Osteoblast (primary cell): ENCODE measurements at regions not wholly inside any gene's neighbourhood (a gene's known extent, or its start where the extent isn't known, plus 50 kb on each side); places are given as distances from the start of the nearest gene placed in this dataset.

ENCODE experiments used
- DNase-seq: peaks from one replicate; pipeline ENCODE4 v3.0.0; 2011; ENCODE audit warnings: low spot score, mixed read lengths; ENCODE audit not compliant: insufficient read length; ENCODE audit errors: missing footprints
- H2AFZ ChIP-seq: 2 replicates; pipeline ENCODE4 v1.6.0; 2011; ENCODE audit warnings: mild to moderate bottlenecking, low read length
- H3K27ac ChIP-seq: 2 replicates; pipeline ENCODE4 v1.5.1; 2011; ENCODE audit warnings: mild to moderate bottlenecking, low read depth, low read length, moderate library complexity
- H3K27me3 ChIP-seq: 2 replicates; pipeline ENCODE4 v1.6.0; 2012; ENCODE audit warnings: mild to moderate bottlenecking, control low read depth, inconsistent platforms, low read length, moderate library complexity; ENCODE audit not compliant: insufficient read depth
- H3K36me3 ChIP-seq: 2 replicates; pipeline ENCODE4 v1.5.1; 2011; ENCODE audit warnings: mild to moderate bottlenecking, low read length, control low read depth, moderate library complexity; ENCODE audit not compliant: insufficient read depth
- H3K4me1 ChIP-seq: 2 replicates; pipeline ENCODE4 v1.5.1; 2011; ENCODE audit warnings: mild to moderate bottlenecking, low read length, control low read depth, moderate library complexity; ENCODE audit not compliant: insufficient read depth
- H3K4me2 ChIP-seq: 2 replicates; pipeline ENCODE4 v1.6.0; 2011; ENCODE audit warnings: mild to moderate bottlenecking, low read length; ENCODE audit not compliant: insufficient read depth
- H3K4me3 ChIP-seq: fragments of 200-600 bp; sonication (generic); 3 replicates; pipeline ENCODE4 v1.5.1; 2012; ENCODE audit warnings: mild to moderate bottlenecking, low read length, inconsistent platforms; ENCODE audit not compliant: insufficient read depth
- H3K79me2 ChIP-seq: 2 replicates; pipeline ENCODE4 v1.6.0; 2012; ENCODE audit warnings: mild to moderate bottlenecking, low read length, control low read depth, inconsistent platforms; ENCODE audit not compliant: insufficient read depth
- H3K9me3 ChIP-seq: 2 replicates; pipeline ENCODE4 v1.5.1; 2011; ENCODE audit warnings: low read depth, low read length, control low read depth
- H4K20me1 ChIP-seq: 2 replicates; pipeline ENCODE4 v1.6.0; 2012; ENCODE audit warnings: mild to moderate bottlenecking, low read length, control low read depth; ENCODE audit not compliant: insufficient read depth
- CTCF ChIP-seq: IDR thresholded peaks from 2 replicates; pipeline ENCODE4 v1.5.1; 2011; ENCODE audit warnings: mild to moderate bottlenecking, low read depth, low read length, moderate library complexity; ENCODE audit errors: extremely low read depth

GRCh38 chr6:15730442-15730841 is 67.6 kb upstream of the DTNBP1 start:
- H3K9me3 ChIP-seq = no peaks in the 10 kb centered on the region
- no peak overlapping the region for H2AFZ ChIP-seq
- H3K4me1 ChIP-seq = no peaks in the 10 kb centered on the region
- H3K27me3 ChIP-seq = no peaks in the 10 kb centered on the region
- no peaks in the 10 kb centered on the region for H3K36me3 ChIP-seq
- H3K27ac ChIP-seq = no peak overlapping the region
- no peaks in the 10 kb centered on the region for H3K79me2 ChIP-seq
- DNase-seq = no peak
- H3K4me2 ChIP-seq = no peak overlapping the region
- H3K4me3 ChIP-seq = no peak overlapping the region
- TF ChIP-seq CTCF = no peak
- no peaks in the 10 kb centered on the region for H4K20me1 ChIP-seq

- H3K4me1 ChIP-seq = no peaks in the 10 kb centered on the region
- no peak overlapping the region for H3K4me2 ChIP-seq
- no peak overlapping the region for H2AFZ ChIP-seq
- no peaks in the 10 kb centered on the region for H4K20me1 ChIP-seq
- H3K9me3 ChIP-seq = no peaks in the 10 kb centered on the region
- H3K27me3 ChIP-seq = no peaks in the 10 kb centered on the region
- TF ChIP-seq CTCF = no peak
- no peak overlapping the region for H3K4me3 ChIP-seq
- no peak for DNase-seq
- H3K27ac ChIP-seq = no peak overlapping the region
- no peaks in the 10 kb centered on the region for H3K36me3 ChIP-seq
- H3K79me2 ChIP-seq = no peaks in the 10 kb centered on the region
Observed at GRCh38 chr6:15722731-15723130, 59.9 kb upstream of the DTNBP1 start.

GRCh38 chr6:15716889-15717288 is 54.1 kb upstream of the DTNBP1 start:
- Histone ChIP-seq H3K27me3 (no peaks in the 10 kb centered on the region), H3K4me2 (no peak overlapping the region), H3K79me2 (no peaks in the 10 kb centered on the region), H3K4me3 (no peak overlapping the region), H3K9me3 (no peaks in the 10 kb centered on the region), H3K4me1 (no peaks in the 10 kb centered on the region), H2AFZ (no peak overlapping the region), H3K36me3 (no peaks in the 10 kb centered on the region), H3K27ac (no peak overlapping the region), H4K20me1 (no peaks in the 10 kb centered on the region)
- no peak for DNase-seq
- TF ChIP-seq CTCF = no peak

- no peak for TF ChIP-seq CTCF
- no peaks in the 10 kb centered on the region for H3K9me3 ChIP-seq
- DNase-seq = no peak
- H3K27ac ChIP-seq = no peak overlapping the region
- H4K20me1 ChIP-seq = no peaks in the 10 kb centered on the region
- H3K4me3 ChIP-seq = no peak overlapping the region
- H2AFZ ChIP-seq = no peak overlapping the region
- H3K4me2 ChIP-seq = no peak overlapping the region
- no peaks in the 10 kb centered on the region for H3K79me2 ChIP-seq
- no peaks in the 10 kb centered on the region for H3K4me1 ChIP-seq
- H3K27me3 ChIP-seq = no peaks in the 10 kb centered on the region
- H3K36me3 ChIP-seq = no peaks in the 10 kb centered on the region
Observed at GRCh38 chr6:15715851-15716250, 53.0 kb upstream of the DTNBP1 start.
